Activated CD4-positive, alpha-beta memory T cell treated with anti-CD3 and anti-CD28 coated beads for 36 hours (primary cell): ENCODE measurements at regions not wholly inside any gene's neighbourhood (a gene's known extent, or its start where the extent isn't known, plus 50 kb on each side); places are given as distances from the start of the nearest gene placed in this dataset.

Experiments
- CTCF ChIA-PET: fragments of 350-600 bp; sonication (Branson Sonifier 250); formaldehyde crosslinking; loops from one replicate; lab custom pipeline; 2021; ENCODE audit warnings: antibody characterized with exemption, inconsistent platforms; lab: Charles Lee
- POLR2A ChIA-PET: fragments of 350-600 bp; sonication (Branson Sonifier 250); formaldehyde crosslinking; loops from one replicate; lab custom pipeline; 2021; ENCODE audit warnings: antibody characterized with exemption; lab: Charles Lee
- DNase-seq: peaks from one replicate; pipeline ENCODE4 v3.0.0-alpha.2; 2020
- H3K27ac Mint-ChIP-seq: one replicate; pipeline ENCODE4 v1.8.0; 2021; ENCODE audit warnings: mixed read lengths
- H3K27me3 Mint-ChIP-seq: one replicate; pipeline ENCODE4 v1.8.0; 2021; ENCODE audit warnings: mixed read lengths
- H3K36me3 Mint-ChIP-seq: one replicate; pipeline ENCODE4 v1.8.0; 2021; ENCODE audit warnings: mixed read lengths
- H3K4me1 Mint-ChIP-seq: one replicate; pipeline ENCODE4 v1.8.0; 2021; ENCODE audit warnings: low read depth, mixed read lengths
- H3K4me3 Mint-ChIP-seq: one replicate; pipeline ENCODE4 v1.8.0; 2021; ENCODE audit warnings: mild to moderate bottlenecking, mixed read lengths
- H3K9me3 Mint-ChIP-seq: one replicate; pipeline ENCODE4 v1.8.0; 2021; ENCODE audit warnings: mixed read lengths
- intact Hi-C: fragments of 100-400 bp; cut with micrococcal nuclease; formaldehyde crosslinking; loops from one replicate; pipeline ENCODE4 v1.15.1; 2023

DNA sequence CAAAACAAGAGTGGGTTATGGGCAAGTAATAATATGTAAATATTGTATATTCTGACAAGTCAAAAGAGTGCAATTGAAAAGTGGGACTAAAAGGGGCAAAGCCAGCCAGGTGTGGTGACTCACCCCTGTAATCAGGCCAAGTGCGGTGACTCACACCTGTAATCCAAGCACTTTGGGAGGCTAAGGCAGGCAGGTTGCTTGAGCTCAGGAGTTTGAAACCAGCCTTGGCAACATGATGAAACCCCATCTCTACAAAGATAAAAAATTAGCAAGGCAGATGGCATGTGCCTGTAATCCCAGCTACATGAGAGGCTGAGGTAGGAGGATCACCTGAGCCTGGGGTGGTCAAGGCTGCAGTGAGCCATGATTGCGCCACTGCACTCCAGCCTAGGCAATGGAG, 304.0 kb downstream of the HHIPL2 start:
- H3K27me3 Mint-ChIP-seq: no peaks in the 10 kb centered on the region
- POLR2A ChIA-PET: no interaction called here
- no peaks in the 10 kb centered on the region for H3K4me1 Mint-ChIP-seq
- DNase-seq: no peak
- H3K36me3 Mint-ChIP-seq: no peaks in the 10 kb centered on the region
- no peak overlapping the region for H3K4me3 Mint-ChIP-seq
- intact Hi-C loops: no loop called here
- CTCF ChIA-PET: no interaction called here
- no peaks in the 10 kb centered on the region for H3K9me3 Mint-ChIP-seq
- H3K27ac Mint-ChIP-seq: no peak overlapping the region

DNA sequence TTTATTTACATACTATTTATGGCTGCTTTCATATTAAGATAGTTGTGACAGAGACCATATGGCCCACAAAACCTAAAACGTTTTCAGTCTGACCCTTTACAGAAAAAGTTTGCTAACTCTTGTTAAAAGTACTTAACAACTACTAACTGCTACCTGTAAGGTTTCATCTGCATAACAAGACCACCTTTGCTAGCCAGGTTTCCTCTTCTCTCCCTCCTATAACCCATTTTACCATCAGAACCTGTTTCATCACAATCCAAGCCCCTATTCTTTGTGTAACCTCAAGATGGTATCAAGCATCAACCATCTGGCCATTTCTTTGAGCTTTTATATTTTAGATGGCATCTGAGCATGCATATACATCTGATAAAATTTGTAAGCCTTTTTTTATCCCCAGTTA, 305.4 kb downstream of the HHIPL2 start:
- intact Hi-C loops: no loop called here
- Mint-ChIP-seq H3K9me3 (no peaks in the 10 kb centered on the region), H3K27ac (no peak overlapping the region), H3K4me1 (no peaks in the 10 kb centered on the region), H3K4me3 (no peak overlapping the region), H3K27me3 (no peaks in the 10 kb centered on the region), H3K36me3 (no peaks in the 10 kb centered on the region)
- POLR2A ChIA-PET: no interaction called here
- DNase-seq: no peak
- CTCF ChIA-PET: no interaction called here

DNA sequence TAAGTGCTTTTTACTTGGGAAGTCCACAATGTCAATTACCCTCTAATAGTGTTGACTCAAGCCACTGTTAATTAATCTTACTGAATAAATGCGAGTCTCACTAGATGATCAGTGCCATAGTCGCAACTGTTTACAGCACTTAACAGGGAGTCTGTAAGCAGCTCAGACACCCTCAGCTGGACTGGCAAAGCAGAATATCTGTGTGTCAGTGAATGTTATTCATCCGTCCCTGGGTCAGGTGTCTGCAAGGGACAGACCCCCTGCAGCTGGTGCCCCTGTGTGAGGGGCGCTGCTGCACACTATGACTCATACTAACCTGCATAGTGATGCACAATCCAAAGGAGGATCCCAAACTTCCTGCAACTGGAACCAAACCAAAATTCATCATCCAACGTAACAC, 306.5 kb downstream of the HHIPL2 start:
- H3K27ac Mint-ChIP-seq: no peak overlapping the region
- H3K36me3 Mint-ChIP-seq: no peaks in the 10 kb centered on the region
- intact Hi-C loops: no loop called here
- no peaks in the 10 kb centered on the region for H3K4me1 Mint-ChIP-seq
- POLR2A ChIA-PET: no interaction called here
- H3K9me3 Mint-ChIP-seq: no peaks in the 10 kb centered on the region
- no peaks in the 10 kb centered on the region for H3K27me3 Mint-ChIP-seq
- no peak for DNase-seq
- CTCF ChIA-PET: no interaction called here
- H3K4me3 Mint-ChIP-seq: no peak overlapping the region

DNA sequence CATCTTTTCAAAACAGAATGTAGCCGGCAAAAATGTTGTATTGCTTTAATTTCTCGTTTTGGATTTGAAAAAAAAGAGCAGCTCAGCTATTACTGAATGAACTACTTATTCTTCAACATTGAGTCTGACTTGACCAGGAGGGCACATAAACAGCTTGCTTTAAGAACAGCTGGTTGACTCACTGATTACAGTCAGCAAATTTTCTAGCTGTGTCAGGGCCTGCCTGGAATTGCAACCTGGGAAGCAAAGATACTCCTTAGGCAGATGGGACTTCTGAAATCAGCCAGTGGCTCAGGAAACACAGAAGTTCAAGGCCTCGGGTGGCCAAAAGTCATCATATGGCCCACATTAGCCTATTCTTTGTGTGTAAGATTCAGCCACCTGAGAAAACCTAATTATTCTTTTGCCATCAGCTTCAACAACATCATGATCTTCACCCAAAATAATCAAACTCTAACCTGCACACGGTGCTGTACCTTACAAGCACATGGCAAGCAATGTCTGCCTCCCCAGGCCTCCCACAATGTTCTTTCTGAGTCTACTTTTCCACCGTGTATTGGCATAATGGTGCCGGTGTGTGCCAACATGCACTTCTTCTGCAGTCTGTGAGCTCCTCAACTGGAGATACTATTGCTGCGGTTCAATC, 307.2 kb downstream of the HHIPL2 start:
- no peak overlapping the region for H3K27ac Mint-ChIP-seq
- H3K9me3 Mint-ChIP-seq: no peaks in the 10 kb centered on the region
- no peaks in the 10 kb centered on the region for H3K27me3 Mint-ChIP-seq
- intact Hi-C loops: no loop called here
- ChIA-PET POLR2A (no interaction called here), CTCF (no interaction called here)
- H3K36me3 Mint-ChIP-seq: no peaks in the 10 kb centered on the region
- no peaks in the 10 kb centered on the region for H3K4me1 Mint-ChIP-seq
- no peak for DNase-seq
- H3K4me3 Mint-ChIP-seq: no peak overlapping the region

DNA sequence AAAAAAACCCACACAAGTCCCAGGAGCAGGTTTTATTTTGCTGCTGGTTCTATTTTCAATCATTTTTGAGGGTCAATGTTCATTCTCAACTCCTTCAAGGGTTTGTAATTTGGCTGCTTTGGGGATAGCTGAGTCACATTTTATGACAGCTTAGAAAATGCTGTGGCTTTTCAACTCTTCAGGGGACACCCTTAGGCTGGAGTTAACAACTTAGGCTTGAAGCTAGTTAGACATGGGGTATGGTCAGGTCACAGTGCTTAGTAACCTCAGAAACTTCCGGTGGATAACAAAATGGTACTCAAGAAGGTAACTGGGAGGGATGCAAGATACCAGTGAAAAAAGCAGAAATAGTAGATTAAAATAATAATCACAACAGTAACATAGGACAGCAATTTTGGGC, 308.8 kb downstream of the HHIPL2 start:
- Mint-ChIP-seq H3K4me1 (no peaks in the 10 kb centered on the region), H3K9me3 (no peaks in the 10 kb centered on the region), H3K4me3 (no peak overlapping the region), H3K27ac (no peak overlapping the region), H3K27me3 (no peaks in the 10 kb centered on the region), H3K36me3 (no peaks in the 10 kb centered on the region)
- ChIA-PET CTCF (no interaction called here), POLR2A (no interaction called here)
- intact Hi-C loops: no loop called here
- DNase-seq: no peak

DNA sequence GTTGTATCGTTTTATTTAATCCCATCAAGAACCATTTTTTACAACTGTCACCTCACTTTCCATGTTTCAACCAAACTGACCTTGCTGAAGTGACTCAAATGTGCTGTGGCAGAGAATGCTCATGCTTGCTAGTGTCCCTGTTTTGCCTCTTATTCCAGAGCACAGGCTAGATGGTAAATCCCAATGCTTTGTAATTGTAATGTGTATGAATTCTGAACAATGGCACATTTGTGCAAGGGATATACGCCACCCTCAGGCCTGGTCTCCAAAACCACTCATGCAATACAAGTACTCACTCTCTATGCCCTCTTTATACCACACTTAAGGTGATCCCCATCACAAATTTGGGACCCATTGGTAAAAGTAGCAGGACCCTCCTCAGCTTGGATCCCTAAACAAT, 313.6 kb downstream of the HHIPL2 start:
- CTCF ChIA-PET: no interaction called here
- H3K4me1 Mint-ChIP-seq: no peaks in the 10 kb centered on the region
- H3K9me3 Mint-ChIP-seq: no peaks in the 10 kb centered on the region
- H3K36me3 Mint-ChIP-seq: no peaks in the 10 kb centered on the region
- DNase-seq: no peak
- H3K27me3 Mint-ChIP-seq: no peaks in the 10 kb centered on the region
- POLR2A ChIA-PET: no interaction called here
- intact Hi-C loops: no loop called here
- no peak overlapping the region for H3K4me3 Mint-ChIP-seq
- H3K27ac Mint-ChIP-seq: no peak overlapping the region

DNA sequence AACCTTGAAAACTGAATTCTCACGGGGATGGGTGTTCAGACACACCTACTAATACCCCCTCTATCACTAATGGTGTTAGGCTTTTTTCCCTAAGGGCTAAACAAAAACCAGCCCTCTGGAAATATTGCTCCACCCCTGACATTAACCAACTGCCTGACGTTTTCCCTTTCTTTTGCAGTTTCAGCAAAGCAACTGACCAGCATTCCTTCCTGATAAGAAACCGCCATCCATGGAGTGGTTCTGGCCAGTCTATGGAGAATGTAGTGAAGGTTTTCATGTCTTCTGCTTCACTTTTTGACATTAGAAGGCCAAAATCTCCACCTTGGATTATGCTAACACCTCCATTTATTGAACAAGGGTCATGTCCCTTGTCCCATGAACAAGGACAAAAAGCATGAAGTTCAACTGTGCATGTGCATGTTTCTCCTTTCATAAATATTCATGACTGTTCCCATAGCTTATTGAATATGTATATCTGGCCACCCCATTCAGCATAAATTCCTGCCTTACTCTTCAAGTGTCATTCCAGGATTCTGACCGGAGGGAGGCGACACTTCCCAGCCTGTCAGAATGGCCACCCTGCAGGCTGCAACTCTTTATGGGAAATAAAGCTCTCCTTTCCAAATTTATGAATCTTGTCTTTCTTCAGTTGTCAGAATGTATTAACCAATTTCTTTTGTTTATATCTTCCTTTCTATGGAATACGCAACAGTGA, 314.3 kb downstream of the HHIPL2 start:
- ChIA-PET CTCF (no interaction called here), POLR2A (no interaction called here)
- Mint-ChIP-seq H3K4me1 (no peaks in the 10 kb centered on the region), H3K36me3 (no peaks in the 10 kb centered on the region), H3K9me3 (peaks cover 2% of the 10 kb centered on the region), H3K4me3 (no peak overlapping the region), H3K27ac (no peak overlapping the region), H3K27me3 (no peaks in the 10 kb centered on the region)
- intact Hi-C loops: no loop called here
- DNase-seq: no peak

DNA sequence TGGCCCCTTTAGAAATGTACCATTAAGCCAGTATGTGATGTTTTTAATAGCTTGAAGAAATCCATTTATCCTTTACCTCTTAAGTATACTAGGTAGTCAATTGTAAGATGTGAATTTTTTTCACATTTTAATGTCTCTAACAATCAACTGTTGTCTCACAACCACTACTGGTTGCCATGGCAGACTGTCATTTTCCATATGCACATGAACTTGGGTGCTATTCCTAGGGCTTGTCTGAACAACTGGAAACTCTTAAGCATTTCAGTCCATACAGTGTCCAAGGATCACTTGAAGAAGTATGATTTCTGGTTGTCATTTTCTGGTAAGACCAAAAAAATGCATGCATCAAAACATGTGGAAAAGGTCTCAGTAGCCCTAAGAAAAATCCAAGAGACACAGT, 315.1 kb downstream of the HHIPL2 start:
- Mint-ChIP-seq H3K27me3 (no peaks in the 10 kb centered on the region), H3K36me3 (no peaks in the 10 kb centered on the region), H3K9me3 (peaks cover 4% of the 10 kb centered on the region), H3K4me1 (no peaks in the 10 kb centered on the region), H3K27ac (no peak overlapping the region), H3K4me3 (no peak overlapping the region)
- CTCF ChIA-PET: no interaction called here
- no peak for DNase-seq
- POLR2A ChIA-PET: no interaction called here
- intact Hi-C loops: no loop called here

DNA sequence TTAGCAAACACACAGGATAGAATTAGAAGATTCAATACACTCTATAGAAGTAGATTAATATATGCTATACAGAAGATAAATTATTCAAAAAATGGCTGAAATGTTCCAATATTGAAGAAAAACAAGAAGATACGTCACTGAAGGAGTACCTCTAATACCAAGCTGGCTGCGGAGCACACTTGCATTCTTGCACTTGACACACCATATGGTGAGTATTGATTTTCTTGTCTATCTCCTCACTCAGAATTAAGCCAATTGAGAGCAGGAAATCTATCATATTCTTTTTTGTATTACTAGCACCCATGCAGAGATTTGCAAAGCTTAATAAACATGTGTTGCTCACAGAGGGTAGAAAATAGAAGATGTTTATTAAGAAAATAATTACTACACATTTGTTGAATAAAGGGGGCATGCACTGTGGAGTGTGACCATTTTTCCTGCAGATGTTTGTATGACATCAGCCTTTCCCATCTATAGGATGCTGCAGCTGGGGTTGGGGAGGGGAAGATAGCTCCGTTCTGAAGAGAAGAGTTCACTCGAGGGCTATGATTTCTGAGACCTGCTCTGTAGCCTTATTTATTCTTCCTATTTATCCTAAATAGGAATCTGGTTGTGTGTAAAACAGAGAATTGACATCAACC, 318.1 kb downstream of the HHIPL2 start:
- Mint-ChIP-seq H3K4me3 (no peak overlapping the region), H3K27me3 (no peaks in the 10 kb centered on the region), H3K4me1 (no peaks in the 10 kb centered on the region), H3K36me3 (peaks cover 3% of the 10 kb centered on the region), H3K27ac (no peak overlapping the region), H3K9me3 (peaks cover 7% of the 10 kb centered on the region)
- ChIA-PET CTCF (no interaction called here), POLR2A (no interaction called here)
- intact Hi-C loops: no loop called here
- no peak for DNase-seq

DNA sequence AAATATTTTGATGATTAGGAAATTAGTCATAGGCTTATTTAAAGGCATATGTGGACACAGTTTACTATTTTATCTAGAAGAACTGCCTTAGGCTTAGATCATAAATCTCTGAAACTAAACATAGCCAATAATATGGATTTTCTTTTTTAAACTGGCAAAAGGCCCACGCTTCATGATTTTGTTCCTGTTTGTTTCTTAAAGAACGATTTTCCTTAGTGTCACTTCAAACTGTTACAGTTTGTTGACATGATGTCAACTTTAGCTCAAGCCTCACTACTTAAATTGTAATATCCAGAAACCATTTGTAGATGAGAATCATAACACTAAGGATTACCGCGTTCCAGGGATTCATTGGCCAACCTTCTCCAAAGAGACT, 322.6 kb downstream of the HHIPL2 start:
- intact Hi-C loops: no loop called here
- POLR2A ChIA-PET: no interaction called here
- CTCF ChIA-PET: no interaction called here
- no peaks in the 10 kb centered on the region for H3K27me3 Mint-ChIP-seq
- H3K4me3 Mint-ChIP-seq: no peak overlapping the region
- peaks cover 3% of the 10 kb centered on the region for H3K36me3 Mint-ChIP-seq
- DNase-seq: no peak
- H3K4me1 Mint-ChIP-seq: no peaks in the 10 kb centered on the region
- no peak overlapping the region for H3K27ac Mint-ChIP-seq
- H3K9me3 Mint-ChIP-seq: peaks cover 7% of the 10 kb centered on the region

DNA sequence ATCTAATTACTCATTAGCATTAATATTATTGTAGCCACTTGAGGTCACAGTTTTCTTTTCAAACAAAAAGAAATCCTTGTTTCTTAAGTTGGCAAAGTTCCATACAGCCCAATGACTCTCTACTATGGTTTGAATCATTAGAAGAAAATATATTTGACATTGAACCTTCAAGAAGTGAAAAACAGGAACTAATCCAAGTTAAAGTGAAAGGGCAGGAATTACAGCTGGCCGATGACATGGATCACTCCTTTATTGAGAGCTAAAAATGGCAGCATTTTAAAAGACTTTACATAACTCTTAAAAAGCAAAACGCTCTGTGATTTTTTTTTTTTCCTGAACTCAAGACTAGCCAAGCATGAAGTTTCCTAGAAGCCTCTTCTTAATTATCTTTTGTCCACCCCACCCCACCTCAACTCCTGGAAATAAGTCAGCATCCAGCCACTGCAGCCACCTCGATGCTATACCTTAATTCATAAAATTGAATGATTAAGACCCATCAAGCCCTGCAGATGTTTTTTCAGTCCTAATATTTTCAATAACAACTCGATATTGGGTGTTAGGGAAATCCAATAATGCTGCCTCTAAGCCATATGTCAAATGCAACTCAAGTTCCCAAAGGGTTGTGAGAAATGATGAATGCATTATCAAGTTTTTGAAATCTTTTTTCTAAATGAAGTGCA, 323.1 kb downstream of the HHIPL2 start:
- H3K9me3 Mint-ChIP-seq: peaks cover 12% of the 10 kb centered on the region
- H3K4me3 Mint-ChIP-seq: no peak overlapping the region
- ChIA-PET CTCF (no interaction called here), POLR2A (no interaction called here)
- no peak overlapping the region for H3K27ac Mint-ChIP-seq
- peaks cover 3% of the 10 kb centered on the region for H3K36me3 Mint-ChIP-seq
- no peak for DNase-seq
- no peaks in the 10 kb centered on the region for H3K4me1 Mint-ChIP-seq
- intact Hi-C loops: no loop called here
- no peaks in the 10 kb centered on the region for H3K27me3 Mint-ChIP-seq

DNA sequence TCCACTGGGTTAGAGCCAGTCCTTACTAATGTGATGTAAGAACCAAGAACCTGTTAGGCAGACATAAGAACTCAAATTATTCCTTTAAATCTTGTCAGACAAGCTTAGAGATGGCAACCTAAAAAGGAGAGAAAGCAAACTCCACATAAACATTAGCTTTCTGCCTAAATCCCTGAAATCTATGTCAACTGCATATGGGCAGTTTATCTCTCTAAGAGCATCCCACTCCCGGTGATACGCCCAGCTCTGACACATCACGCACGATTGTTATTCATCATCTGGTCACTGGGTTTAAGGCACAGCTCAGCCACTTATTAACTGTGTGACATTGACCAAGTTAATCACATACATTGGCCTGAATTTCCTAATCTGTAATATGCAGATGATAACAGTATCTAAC, 323.7 kb downstream of the HHIPL2 start:
- peaks cover 3% of the 10 kb centered on the region for H3K36me3 Mint-ChIP-seq
- H3K4me1 Mint-ChIP-seq: no peaks in the 10 kb centered on the region
- no peak overlapping the region for H3K4me3 Mint-ChIP-seq
- POLR2A ChIA-PET: no interaction called here
- H3K27ac Mint-ChIP-seq: no peak overlapping the region
- intact Hi-C loops: no loop called here
- no peak for DNase-seq
- no peaks in the 10 kb centered on the region for H3K27me3 Mint-ChIP-seq
- CTCF ChIA-PET: interaction anchor here (0.6 kb wide), 1 partner anchor 92 kb away, joined by 3 read pairs; no protein-coding TSS in a partner anchor
- peaks cover 12% of the 10 kb centered on the region for H3K9me3 Mint-ChIP-seq
